Lower leg skin (tissue), 3 donors: ENCODE measurements at regions not wholly inside any gene's neighbourhood (a gene's known extent, or its start where the extent isn't known, plus 50 kb on each side); places are given as distances from the start of the nearest gene placed in this dataset.

Experiments
- CTCF ChIP-seq, 3 donors: fragments of 450-650 bp; IDR thresholded peaks; one replicate each; pipeline ENCODE4 v1.5.1; 2016; ENCODE audit warnings: antibody characterized with exemption in 3 of 3, mild to moderate bottlenecking in 3 of 3, moderate library complexity in 2 of 3
- POLR2A ChIP-seq, 2 donors: fragments of 450-650 bp; IDR thresholded peaks; one replicate each; pipeline ENCODE4 v1.6.1; 2016 to 2017; ENCODE audit warnings: antibody characterized with exemption in 2 of 2, mild to moderate bottlenecking in 1 of 2, moderate library complexity in 1 of 2

GRCh38 chr5:61251874-61252642 lies 80.0 kb upstream of the ZSWIM6 start:
- no peak for TF ChIP-seq CTCF (IDR thresholded peaks at IDR 0.05)
- TF ChIP-seq POLR2A (IDR thresholded peaks at IDR 0.05) = no peak
